ENCODE measurements at regions not wholly inside any gene's neighbourhood (a gene's known extent, or its start where the extent isn't known, plus 50 kb on each side); places are given as distances from the start of the nearest gene placed in this dataset.

DNA sequence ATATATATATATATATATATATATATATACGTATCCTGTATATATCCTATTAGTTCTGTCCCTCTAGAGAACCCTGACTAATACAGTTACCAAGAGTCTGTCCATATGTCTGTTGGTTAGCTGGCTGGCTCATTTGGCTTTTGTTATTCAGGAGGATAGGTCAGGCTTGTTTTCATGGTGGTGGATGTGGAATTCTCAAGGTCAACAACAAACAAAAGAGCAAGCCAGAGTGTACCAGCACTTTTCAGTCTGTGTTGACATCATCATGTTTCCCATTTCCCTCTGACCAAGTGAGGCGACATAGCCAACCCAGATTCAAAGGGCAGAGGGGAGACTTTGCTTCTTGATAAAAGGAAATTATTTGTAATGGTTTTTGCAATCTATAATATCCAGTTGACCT is 88.5 kb upstream of the PTCHD4 start:
- Histone ChIP-seq H3K4me1 (ENCODE audit: control insufficient read depth in 4 of 4, insufficient read depth in 4 of 4, low read length in 3 of 4) (peaks cover 0 to 5% (median under 1%) of the 10 kb centered on the region in 4 donors), H3K27me3 (ENCODE audit: control insufficient read depth in 4 of 4, insufficient read depth in 4 of 4, low read length in 3 of 4) (no peaks in the 10 kb centered on the region), H3K4me3 (ENCODE audit: low read depth in 1 of 3, low read length in 3 of 3) (no peak overlapping the region), H3K36me3 (ENCODE audit: control insufficient read depth in 4 of 4, insufficient read depth in 3 of 4, low read depth in 1 of 4, low read length in 3 of 4) (no peaks in the 10 kb centered on the region), H3K27ac (ENCODE audit: low read depth in 1 of 2, low read length in 2 of 2) (no peak overlapping the region), H3K9ac (ENCODE audit: low read depth in 1 of 2, low read length in 2 of 2) (no peak overlapping the region), H3K9me3 (ENCODE audit: control insufficient read depth in 4 of 4, low read length in 3 of 4) (no peaks in the 10 kb centered on the region)
- no peak for DNase-seq (ENCODE audit: low spot score)
- WGBS: 84% methylated on average over 2 of the region's 2 CpGs
- TF ChIP-seq JUND (IDR thresholded peaks at IDR 0.05) (no peak), RAD21 (IDR thresholded peaks at IDR 0.05) (no peak), FOXA1 (IDR thresholded peaks at IDR 0.05) (no peak), HNF4G (IDR thresholded peaks at IDR 0.05) (no peak), GABPA (IDR thresholded peaks at IDR 0.05 in 1 of 2, conservative IDR thresholded peaks at IDR 0.05 in 1 of 2) (no peak), YY1 (IDR thresholded peaks at IDR 0.05) (no peak), EGR1 (IDR thresholded peaks at IDR 0.05; ENCODE audit: low read depth in 2 of 2) (no peak), RXRA (IDR thresholded peaks at IDR 0.05) (no peak), HNF4A (conservative IDR thresholded peaks at IDR 0.05) (no peak), FOXA2 (IDR thresholded peaks at IDR 0.05) (no peak), CTCF (IDR thresholded peaks at IDR 0.05; ENCODE audit: low read depth, low read length, missing input control) (no peak), TAF1 (conservative IDR thresholded peaks at IDR 0.05) (no peak), REST (IDR thresholded peaks at IDR 0.05) (no peak), SP1 (IDR thresholded peaks at IDR 0.05) (no peak)
- TF ChIP-seq, protein P1, sequence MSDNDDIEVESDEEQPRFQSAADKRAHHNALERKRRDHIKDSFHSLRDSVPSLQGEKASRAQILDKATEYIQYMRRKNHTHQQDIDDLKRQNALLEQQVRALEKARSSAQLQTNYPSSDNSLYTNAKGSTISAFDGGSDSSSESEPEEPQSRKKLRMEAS (IDR thresholded peaks at IDR 0.05): no peak
- TF ChIP-seq, protein P2, sequence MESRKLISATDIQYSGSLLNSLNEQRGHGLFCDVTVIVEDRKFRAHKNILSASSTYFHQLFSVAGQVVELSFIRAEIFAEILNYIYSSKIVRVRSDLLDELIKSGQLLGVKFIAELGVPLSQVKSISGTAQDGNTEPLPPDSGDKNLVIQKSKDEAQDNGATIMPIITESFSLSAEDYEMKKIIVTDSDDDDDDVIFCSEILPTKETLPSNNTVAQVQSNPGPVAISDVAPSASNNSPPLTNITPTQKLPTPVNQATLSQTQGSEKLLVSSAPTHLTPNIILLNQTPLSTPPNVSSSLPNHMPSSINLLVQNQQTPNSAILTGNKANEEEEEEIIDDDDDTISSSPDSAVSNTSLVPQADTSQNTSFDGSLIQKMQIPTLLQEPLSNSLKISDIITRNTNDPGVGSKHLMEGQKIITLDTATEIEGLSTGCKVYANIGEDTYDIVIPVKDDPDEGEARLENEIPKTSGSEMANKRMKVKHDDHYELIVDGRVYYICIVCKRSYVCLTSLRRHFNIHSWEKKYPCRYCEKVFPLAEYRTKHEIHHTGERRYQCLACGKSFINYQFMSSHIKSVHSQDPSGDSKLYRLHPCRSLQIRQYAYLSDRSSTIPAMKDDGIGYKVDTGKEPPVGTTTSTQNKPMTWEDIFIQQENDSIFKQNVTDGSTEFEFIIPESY (IDR thresholded peaks at IDR 0.05): no peak

DNA sequence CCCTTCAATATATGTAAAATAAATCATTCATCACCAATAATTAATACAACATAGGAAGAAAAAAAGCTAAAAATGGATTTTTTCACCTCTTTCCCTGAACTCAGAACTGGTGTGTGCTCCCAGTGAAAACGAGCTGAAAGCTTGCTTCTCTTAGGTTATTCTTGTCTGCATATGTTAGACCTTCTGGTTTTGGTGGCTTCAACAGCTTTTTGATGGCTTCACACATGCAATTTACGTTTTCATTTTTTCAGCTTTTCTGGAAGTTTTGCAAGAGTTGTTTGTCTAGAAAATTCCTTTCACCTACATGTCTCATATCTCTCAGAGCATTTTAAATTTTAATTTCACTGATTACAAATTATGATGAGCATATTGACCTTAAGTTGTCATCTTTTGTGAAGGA is 86.9 kb upstream of the PTCHD4 start:
- WGBS: 65% methylated on average over 2 of the region's 2 CpGs
- Histone ChIP-seq H3K9ac (ENCODE audit: low read depth in 1 of 2, low read length in 2 of 2) (no peak overlapping the region), H3K4me3 (ENCODE audit: low read depth in 1 of 3, low read length in 3 of 3) (no peak overlapping the region), H3K36me3 (ENCODE audit: control insufficient read depth in 4 of 4, insufficient read depth in 3 of 4, low read depth in 1 of 4, low read length in 3 of 4) (no peaks in the 10 kb centered on the region), H3K27ac (ENCODE audit: low read depth in 1 of 2, low read length in 2 of 2) (no peak overlapping the region), H3K4me1 (ENCODE audit: control insufficient read depth in 4 of 4, insufficient read depth in 4 of 4, low read length in 3 of 4) (peaks cover 0 to 8% (median 1%) of the 10 kb centered on the region in 4 donors), H3K9me3 (ENCODE audit: control insufficient read depth in 4 of 4, low read length in 3 of 4) (no peaks in the 10 kb centered on the region), H3K27me3 (ENCODE audit: control insufficient read depth in 4 of 4, insufficient read depth in 4 of 4, low read length in 3 of 4) (no peaks in the 10 kb centered on the region)
- TF ChIP-seq, protein P1 (IDR thresholded peaks at IDR 0.05): no peak
- TF ChIP-seq RXRA (IDR thresholded peaks at IDR 0.05) (no peak), CTCF (IDR thresholded peaks at IDR 0.05; ENCODE audit: low read depth, low read length, missing input control) (no peak), GABPA (IDR thresholded peaks at IDR 0.05 in 1 of 2, conservative IDR thresholded peaks at IDR 0.05 in 1 of 2) (no peak), NR2F2 (IDR thresholded peaks at IDR 0.05) (no peak), JUND (IDR thresholded peaks at IDR 0.05) (no peak), FOXA2 (IDR thresholded peaks at IDR 0.05) (no peak), HNF4G (IDR thresholded peaks at IDR 0.05) (no peak), HNF4A (conservative IDR thresholded peaks at IDR 0.05) (no peak), ATF3 (IDR thresholded peaks at IDR 0.05) (no peak)
- TF ChIP-seq, protein P2 (IDR thresholded peaks at IDR 0.05): no peak
- no peak for DNase-seq (ENCODE audit: low spot score)

Data from liver (tissue), 8 donors.